ENCODE measurements at regions not wholly inside any gene's neighbourhood (a gene's known extent, or its start where the extent isn't known, plus 50 kb on each side); places are given as distances from the start of the nearest gene placed in this dataset.

- no peak overlapping the region for H3K27ac ChIP-seq
- peaks cover 0 to 6% of the 10 kb centered on the region in 2 donors for H3K36me3 ChIP-seq (replicated peaks in 1 of 2)
- no peak for DNase-seq
- H3K9me3 ChIP-seq (replicated peaks in 1 of 3) = no peaks in the 10 kb centered on the region
- WGBS, 4 donors = 78 to 98% (median 96%) methylated on average over 3 of the region's 3 CpGs
- no peak overlapping the region for H3K4me3 ChIP-seq
- TF ChIP-seq POLR2A (IDR thresholded peaks at IDR 0.05) (no peak), CTCF (IDR thresholded peaks at IDR 0.05) (no peak)
- intact Hi-C loops (cut with DNase I) = no loop called here
- no peaks in the 10 kb centered on the region for H3K27me3 ChIP-seq
- peaks cover 0 to 5% of the 10 kb centered on the region in 2 donors for H3K4me1 ChIP-seq (replicated peaks in 1 of 2)
These were observed 92.4 kb downstream of the KPNA2 start for GRCh38 chr17:68127914-68128313.

GRCh38 chr17:68131456-68131855 lies 95.9 kb downstream of the KPNA2 start:
- no peak for DNase-seq
- H3K4me3 ChIP-seq = no peak overlapping the region
- no peaks in the 10 kb centered on the region for H3K27me3 ChIP-seq
- no peak for TF ChIP-seq POLR2A (IDR thresholded peaks at IDR 0.05)
- TF ChIP-seq CTCF (IDR thresholded peaks at IDR 0.05) = no peak
- WGBS, 4 donors = 45 to 82% (median 70%) methylated on average over 1 of the region's 1 CpG
- no peaks in the 10 kb centered on the region for H3K9me3 ChIP-seq (replicated peaks in 1 of 3)
- intact Hi-C loops (cut with DNase I) = no loop called here
- peaks cover 0 to 6% of the 10 kb centered on the region in 2 donors for H3K36me3 ChIP-seq (replicated peaks in 1 of 2)
- peaks cover 10 to 14% of the 10 kb centered on the region in 2 donors for H3K4me1 ChIP-seq (replicated peaks in 1 of 2)
- H3K27ac ChIP-seq = peak overlapping the region in 2 of 5 donors; percentile 12 to 26

- peak; percentile 66 to 88 (median 80) for DNase-seq
- H3K4me3 ChIP-seq = no peak overlapping the region
- H3K36me3 ChIP-seq (replicated peaks in 1 of 2) = peaks cover 0 to 4% of the 10 kb centered on the region in 2 donors
- H3K4me1 ChIP-seq (replicated peaks in 1 of 2) = peaks cover 10 to 14% of the 10 kb centered on the region in 2 donors
- intact Hi-C loops (cut with DNase I) = no loop called here
- WGBS, 4 donors = 46 to 58% (median 52%) methylated on average over 7 to 11 of the region's 11 CpGs
- peak overlapping the region in 4 of 5 donors; percentile 25 to 89 (median 74) for H3K27ac ChIP-seq
- TF ChIP-seq POLR2A (IDR thresholded peaks at IDR 0.05) (no peak), CTCF (IDR thresholded peaks at IDR 0.05) (peak in 3 of 6 experiments; percentile 12 to 34 (median 16))
- H3K9me3 ChIP-seq (replicated peaks in 1 of 3) = no peaks in the 10 kb centered on the region
- H3K27me3 ChIP-seq = no peaks in the 10 kb centered on the region
These were observed 98.0 kb downstream of the KPNA2 start for GRCh38 chr17:68133346-68134045.

GRCh38 chr17:68134046-68134637 lies 98.6 kb downstream of the KPNA2 start:
- Histone ChIP-seq H3K4me3 (no peak overlapping the region), H3K9me3 (replicated peaks in 1 of 3) (no peaks in the 10 kb centered on the region), H3K36me3 (replicated peaks in 1 of 2) (no peaks in the 10 kb centered on the region), H3K4me1 (replicated peaks in 1 of 2) (peaks cover 10 to 14% of the 10 kb centered on the region in 2 donors), H3K27ac (peak overlapping the region in 2 of 5 donors; percentile 77 to 89), H3K27me3 (no peaks in the 10 kb centered on the region)
- intact Hi-C loops (cut with DNase I) = no loop called here
- DNase-seq = peak in 4 of 7 donors; percentile 11 to 27 (median 24)
- whole genome bisulfite sequencing, 4 donors = 76 to 92% (median 78%) methylated on average over 11 to 23 of the region's 23 CpGs
- TF ChIP-seq POLR2A (IDR thresholded peaks at IDR 0.05) (no peak), CTCF (IDR thresholded peaks at IDR 0.05) (no peak)

Data from adrenal gland (tissue), 9 donors.